HG03469 (cell line): ENCODE measurements at regions not wholly inside any gene's neighbourhood (a gene's known extent, or its start where the extent isn't known, plus 50 kb on each side); places are given as distances from the start of the nearest gene placed in this dataset.

ENCODE experiments used
- ATAC-seq: cut with Tn5 transposase; IDR thresholded peaks from one replicate; pipeline ENCODE4 v1.9.1; 2021; ENCODE audit warnings: mild to moderate bottlenecking, moderate library complexity, moderate number of reproducible peaks; ENCODE audit not compliant: unreplicated experiment

DNA sequence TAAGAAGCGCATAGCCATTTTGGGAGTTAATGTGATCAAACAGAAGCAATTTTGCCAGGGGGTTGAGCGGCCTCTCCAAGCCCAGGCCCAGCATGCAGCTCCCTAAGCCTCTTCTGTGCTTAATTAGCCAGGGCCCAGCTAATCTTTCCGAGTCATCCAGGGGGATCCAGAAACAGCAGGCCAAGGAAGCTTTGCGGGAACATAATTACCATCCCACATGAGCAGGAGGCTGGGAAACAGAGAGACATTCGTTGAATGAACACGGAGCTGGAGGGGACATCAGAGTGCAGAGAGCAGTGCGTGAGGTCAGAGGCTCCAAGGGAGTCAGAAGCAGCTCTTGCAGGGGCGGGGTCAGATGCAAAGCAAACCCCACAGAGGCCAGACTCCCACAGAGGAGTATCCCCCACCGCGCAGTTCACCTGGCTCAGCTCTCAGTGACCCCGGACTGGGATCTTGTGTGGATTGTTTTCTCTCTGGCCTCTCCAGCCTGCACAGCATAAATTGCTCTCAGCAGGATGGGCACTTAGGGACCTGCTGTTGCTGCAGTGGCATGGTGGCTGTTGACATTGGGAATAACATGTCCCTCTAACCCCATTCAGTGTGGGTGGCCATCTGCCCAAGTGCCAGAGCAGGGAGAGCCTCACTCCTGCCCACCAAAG is 657.4 kb downstream of the AJAP1 start:
- ATAC-seq = no peak

DNA sequence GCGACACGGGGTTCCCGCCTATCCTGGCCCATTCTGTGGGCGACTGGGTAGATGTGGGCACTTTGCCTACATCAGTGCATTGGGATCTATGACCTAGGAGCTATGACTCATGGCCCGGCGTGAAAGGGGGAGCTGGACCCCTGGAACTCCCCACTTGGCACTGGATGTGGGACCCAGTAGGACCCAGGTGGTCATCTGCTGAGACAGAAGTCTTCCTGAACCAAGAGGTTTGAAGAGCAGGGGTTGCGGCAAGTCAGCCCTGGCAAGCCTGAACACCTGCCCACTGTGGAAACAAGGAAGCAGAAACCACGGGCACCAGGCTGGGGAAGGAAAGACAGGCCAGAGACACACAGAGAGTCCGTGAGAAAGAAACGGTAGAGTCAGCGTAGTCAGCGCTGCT is 656.7 kb downstream of the AJAP1 start:
- ATAC-seq = no peak

DNA sequence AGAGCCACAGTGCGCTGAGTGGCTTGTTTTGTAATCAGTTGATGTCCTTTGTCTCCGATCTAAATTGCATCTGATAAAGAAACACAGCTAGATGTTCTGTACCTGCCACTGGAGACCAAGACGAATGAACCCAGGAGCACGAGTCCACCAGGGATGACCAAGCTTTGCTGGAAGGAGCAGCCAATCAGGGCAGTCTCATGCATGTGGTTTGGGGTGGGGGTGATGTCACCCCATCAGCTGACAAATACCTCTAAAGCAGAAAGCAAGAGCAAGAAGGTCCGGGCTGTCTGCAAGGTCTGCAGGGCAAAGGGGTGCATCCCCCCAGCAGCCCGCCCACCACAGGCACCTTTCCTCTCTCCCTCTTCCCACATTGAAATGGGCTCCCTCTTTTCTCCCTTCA is 653.8 kb downstream of the AJAP1 start:
- ATAC-seq = no peak

GRCh38 chr1:5304702-5305101 is 650.3 kb downstream of the AJAP1 start:
- no peak for ATAC-seq

- no peak for ATAC-seq
Measured at GRCh38 chr1:5298376-5298775, 644.0 kb downstream of the AJAP1 start.

- ATAC-seq = no peak
Measured at GRCh38 chr1:5297886-5298239, 643.5 kb downstream of the AJAP1 start.

DNA sequence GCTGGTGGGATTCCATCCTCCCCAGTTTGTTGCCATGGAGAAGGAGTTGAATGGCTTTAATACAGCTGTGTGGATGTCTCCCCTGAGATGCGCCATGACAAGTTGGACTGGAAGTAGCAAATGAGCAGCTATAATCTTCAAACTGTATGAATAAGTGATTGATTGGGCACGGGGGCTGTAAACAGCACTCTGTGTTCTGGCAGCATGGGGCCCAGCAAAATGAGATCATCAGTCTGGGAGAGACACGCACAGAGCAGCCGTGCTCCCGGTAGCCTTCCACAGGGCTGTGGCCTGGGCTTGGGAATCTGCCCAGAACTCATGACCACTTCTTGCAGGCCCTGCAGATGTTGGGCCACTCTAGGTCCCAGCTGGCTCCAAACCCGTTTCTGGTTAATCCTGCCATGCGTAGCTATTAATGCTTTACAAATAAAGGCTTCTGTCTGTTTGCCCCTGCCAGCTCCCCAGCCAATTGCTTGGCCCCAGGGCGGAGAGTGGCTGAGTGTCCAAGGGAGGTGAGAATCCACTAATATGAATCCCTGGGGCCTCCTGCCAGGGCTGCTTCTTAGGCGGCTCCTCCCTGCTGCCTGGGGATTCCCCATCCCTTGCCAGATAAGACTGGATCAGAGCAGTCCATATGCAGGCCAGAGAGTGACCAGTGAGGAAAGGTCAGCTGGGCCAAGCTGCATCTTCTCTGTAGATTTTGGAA is 642.9 kb downstream of the AJAP1 start:
- no peak for ATAC-seq

- no peak for ATAC-seq
Measured at GRCh38 chr1:5296557-5297179, 642.3 kb downstream of the AJAP1 start.

- no peak for ATAC-seq
Measured at GRCh38 chr1:5296095-5296494, 641.7 kb downstream of the AJAP1 start.

GRCh38 chr1:5291889-5292288 is 637.5 kb downstream of the AJAP1 start:
- no peak for ATAC-seq

GRCh38 chr1:5287178-5288150 is 633.1 kb downstream of the AJAP1 start:
- ATAC-seq = no peak

GRCh38 chr1:5286244-5286643 is 631.8 kb downstream of the AJAP1 start:
- ATAC-seq = no peak

DNA sequence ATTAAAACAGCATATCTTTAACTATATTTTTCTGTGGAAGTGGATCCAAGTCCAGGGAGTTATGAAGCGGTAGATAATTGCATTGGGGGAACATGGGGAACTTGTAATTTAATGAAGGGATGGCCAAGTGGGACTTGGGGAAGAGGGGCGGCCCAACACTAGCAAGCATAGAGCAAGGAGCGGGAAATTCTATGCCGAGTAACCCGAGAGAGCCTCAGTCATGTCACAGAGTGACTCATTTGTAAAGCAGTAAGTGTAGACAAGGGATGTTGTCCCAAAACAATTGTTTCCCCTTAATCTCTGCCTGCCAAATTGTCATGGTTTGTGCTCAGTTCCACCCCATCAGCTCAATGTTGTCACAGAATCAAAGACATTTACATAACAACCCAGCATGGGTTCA is 620.1 kb downstream of the AJAP1 start:
- ATAC-seq = no peak

GRCh38 chr1:5273280-5274003 is 619.0 kb downstream of the AJAP1 start:
- no peak for ATAC-seq

- no peak for ATAC-seq
Measured at GRCh38 chr1:5272325-5272724, 617.9 kb downstream of the AJAP1 start.

GRCh38 chr1:5271264-5271663 is 616.9 kb downstream of the AJAP1 start:
- ATAC-seq = no peak

GRCh38 chr1:5269901-5270300 is 615.5 kb downstream of the AJAP1 start:
- no peak for ATAC-seq

DNA sequence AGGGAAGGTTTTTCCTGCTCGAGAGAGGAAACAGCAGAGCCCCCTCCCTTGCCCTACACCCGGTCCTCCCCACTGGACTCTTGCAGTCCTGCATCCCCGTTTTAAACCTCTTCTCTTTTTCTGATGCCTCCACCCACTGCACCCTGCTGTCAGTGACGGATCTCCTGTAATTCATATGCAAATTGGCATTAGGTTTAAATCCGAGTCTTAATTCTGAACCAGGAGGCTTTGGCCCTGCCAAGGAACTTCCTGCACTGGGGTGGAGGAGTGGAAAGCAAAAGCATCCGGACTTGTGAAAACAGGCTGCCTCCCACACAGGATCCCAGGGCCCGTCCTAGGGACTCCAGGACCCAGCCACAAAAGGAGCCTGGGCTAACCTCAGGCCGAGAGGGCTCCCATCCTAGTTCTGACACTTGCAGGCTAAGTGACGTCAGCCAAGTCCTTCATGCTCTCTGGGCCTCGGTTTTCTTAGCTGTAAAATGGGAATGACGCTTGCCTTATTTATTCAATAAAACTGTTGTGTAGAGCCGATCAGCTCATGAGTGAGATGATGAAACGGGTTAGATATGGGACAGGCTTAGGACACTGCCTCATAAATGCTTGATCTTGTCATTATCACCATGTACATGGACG is 613.3 kb downstream of the AJAP1 start:
- ATAC-seq = no peak

DNA sequence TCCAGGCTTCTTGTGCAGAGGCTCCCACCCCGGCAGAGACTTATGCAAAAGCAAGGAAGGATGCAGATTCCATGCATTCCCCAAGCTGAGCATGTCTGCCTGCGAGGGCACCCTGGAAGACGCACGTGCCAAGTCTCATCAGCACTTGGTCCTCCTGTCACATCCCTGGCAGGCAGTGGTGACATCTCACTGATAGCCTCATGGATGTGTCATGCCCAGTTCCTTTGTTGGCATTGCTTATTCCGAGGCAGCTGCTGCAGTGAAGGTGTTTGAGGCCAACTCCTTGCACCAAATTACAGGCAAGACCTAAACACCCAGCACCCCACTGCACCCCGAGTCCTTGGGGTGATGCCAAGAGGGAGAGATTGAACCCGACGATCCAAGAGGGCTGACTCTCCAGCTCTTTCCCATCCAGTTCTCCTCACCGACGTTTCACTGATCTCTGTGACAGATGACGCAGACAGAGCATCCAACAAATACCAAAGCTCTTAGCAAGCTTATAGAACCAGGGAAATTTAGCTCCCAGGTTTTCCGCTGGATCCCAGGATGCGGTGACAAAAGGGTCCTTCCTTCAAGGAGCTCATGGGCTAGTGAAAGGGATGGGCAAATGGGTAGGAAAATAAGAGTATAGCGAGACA is 611.1 kb downstream of the AJAP1 start:
- ATAC-seq = no peak

DNA sequence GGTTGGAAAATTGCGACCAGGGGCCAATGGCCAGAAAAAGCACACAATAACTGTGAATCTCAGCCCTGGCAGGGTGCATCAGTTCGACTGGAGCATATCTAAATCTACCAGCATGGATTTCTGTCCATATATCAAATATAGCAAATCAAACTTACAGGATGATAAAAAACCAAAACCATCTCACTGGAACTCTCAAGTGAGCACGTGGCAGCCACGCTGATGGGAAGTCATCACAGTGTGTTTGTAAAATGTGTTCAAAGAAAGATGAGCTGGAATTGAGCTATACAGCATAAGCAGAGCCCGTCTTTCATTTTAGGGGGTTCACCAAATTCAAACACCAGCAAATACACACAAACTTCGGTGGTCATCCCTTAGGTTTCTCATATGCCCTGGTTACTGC is 610.1 kb downstream of the AJAP1 start:
- no peak for ATAC-seq
